ENCODE measurements at regions not wholly inside any gene's neighbourhood (a gene's known extent, or its start where the extent isn't known, plus 50 kb on each side); places are given as distances from the start of the nearest gene placed in this dataset.

GRCh38 chr3:67127254-67127653, 129.1 kb downstream of the KBTBD8 start:
- CTCF ChIA-PET: interaction anchor here (2.7 kb wide), 1 partner anchor 13 kb away, joined by 17 read pairs; no protein-coding TSS in a partner anchor
- no peak overlapping the region for H3K27ac ChIP-seq (ENCODE audit: low read length in 2 of 2)
- H3K4me3 Mint-ChIP-seq: no peak overlapping the region
- no peaks in the 10 kb centered on the region for H4K20me1 ChIP-seq (ENCODE audit: control insufficient read depth, insufficient read depth, low read length, poor library complexity, severe bottlenecking)
- peaks cover 4 to 6% (median 5%) of the 10 kb centered on the region in 3 donors for H3K9me3 ChIP-seq (ENCODE audit: control extremely low read depth in 1 of 3, control insufficient read depth in 2 of 3, insufficient read depth in 1 of 3, low read length in 2 of 3)
- no peak overlapping the region for H3K4me3 ChIP-seq (ENCODE audit: control extremely low read depth in 1 of 5, extremely low read depth in 1 of 5, insufficient read depth in 1 of 5, low read depth in 2 of 5, low read length in 4 of 5)
- no peak overlapping the region for H3K4me2 ChIP-seq (replicated peaks; ENCODE audit: low read depth, low read length, poor library complexity, severe bottlenecking)
- WGBS (ENCODE audit: insufficient coverage): 100% methylated on average over 1 of the region's 3 CpGs
- H3K27me3 ChIP-seq (replicated peaks in 1 of 4; ENCODE audit: control extremely low read depth in 1 of 4, control insufficient read depth in 3 of 4, insufficient read depth in 4 of 4, low read length in 3 of 4): no peaks in the 10 kb centered on the region
- peaks cover 7% of the 10 kb centered on the region for H3K9me3 Mint-ChIP-seq (ENCODE audit: insufficient read depth)
- intact Hi-C loops (cut with micrococcal nuclease): no loop called here
- no peak overlapping the region for H3K27ac Mint-ChIP-seq
- peaks cover 7% of the 10 kb centered on the region for H3K27me3 Mint-ChIP-seq
- TF ChIP-seq CTCF (IDR thresholded peaks at IDR 0.05) (no peak), EZH2 (IDR thresholded peaks at IDR 0.05; ENCODE audit: borderline replicate concordance, insufficient read depth, low read depth, low read length, poor library complexity, severe bottlenecking) (no peak)
- H3K36me3 ChIP-seq (replicated peaks in 1 of 2; ENCODE audit: control extremely low read depth in 1 of 2, control insufficient read depth in 1 of 2, extremely low read depth in 1 of 2, insufficient read depth in 2 of 2, low read length in 1 of 2): no peaks in the 10 kb centered on the region
- H2AFZ ChIP-seq (ENCODE audit: insufficient read depth, low read depth, low read length, poor library complexity, severe bottlenecking): no peak overlapping the region
- no peaks in the 10 kb centered on the region for H3K79me2 ChIP-seq (ENCODE audit: control insufficient read depth, insufficient read depth, low read length)
- POLR2A ChIA-PET: no interaction called here
- no peak overlapping the region for H3K9ac ChIP-seq (ENCODE audit: low read length)
- DNase-seq (no peak), ATAC-seq (ENCODE audit: low read depth) (no peak)
- no peaks in the 10 kb centered on the region for H3K4me1 Mint-ChIP-seq
- no peaks in the 10 kb centered on the region for H3K4me1 ChIP-seq (ENCODE audit: control insufficient read depth in 2 of 2, insufficient read depth in 2 of 2, low read length in 2 of 2)

- TF ChIP-seq EZH2 (IDR thresholded peaks at IDR 0.05; ENCODE audit: borderline replicate concordance, insufficient read depth, low read depth, low read length, poor library complexity, severe bottlenecking) (no peak), CTCF (IDR thresholded peaks at IDR 0.05) (no peak)
- Mint-ChIP-seq H3K27me3 (peaks cover 7% of the 10 kb centered on the region), H3K4me1 (no peaks in the 10 kb centered on the region), H3K9me3 (ENCODE audit: insufficient read depth) (peaks cover 4% of the 10 kb centered on the region), H3K27ac (no peak overlapping the region), H3K4me3 (no peak overlapping the region)
- no peaks in the 10 kb centered on the region for H3K36me3 ChIP-seq (replicated peaks in 1 of 2; ENCODE audit: control extremely low read depth in 1 of 2, control insufficient read depth in 1 of 2, extremely low read depth in 1 of 2, insufficient read depth in 2 of 2, low read length in 1 of 2)
- no peaks in the 10 kb centered on the region for H3K4me1 ChIP-seq (ENCODE audit: control insufficient read depth in 2 of 2, insufficient read depth in 2 of 2, low read length in 2 of 2)
- POLR2A ChIA-PET: no interaction called here
- no peak for ATAC-seq (ENCODE audit: low read depth)
- H2AFZ ChIP-seq (ENCODE audit: insufficient read depth, low read depth, low read length, poor library complexity, severe bottlenecking): no peak overlapping the region
- H3K9me3 ChIP-seq (ENCODE audit: control extremely low read depth in 1 of 3, control insufficient read depth in 2 of 3, insufficient read depth in 1 of 3, low read length in 2 of 3): peaks cover 0 to 6% (median 0%) of the 10 kb centered on the region in 3 donors
- no peak for DNase-seq
- intact Hi-C loops (cut with micrococcal nuclease): no loop called here
- H3K4me2 ChIP-seq (replicated peaks; ENCODE audit: low read depth, low read length, poor library complexity, severe bottlenecking): no peak overlapping the region
- H4K20me1 ChIP-seq (ENCODE audit: control insufficient read depth, insufficient read depth, low read length, poor library complexity, severe bottlenecking): no peaks in the 10 kb centered on the region
- no peaks in the 10 kb centered on the region for H3K79me2 ChIP-seq (ENCODE audit: control insufficient read depth, insufficient read depth, low read length)
- H3K4me3 ChIP-seq (ENCODE audit: control extremely low read depth in 1 of 5, extremely low read depth in 1 of 5, insufficient read depth in 1 of 5, low read depth in 2 of 5, low read length in 4 of 5): no peak overlapping the region
- CTCF ChIA-PET: no interaction called here
- no peaks in the 10 kb centered on the region for H3K27me3 ChIP-seq (replicated peaks in 1 of 4; ENCODE audit: control extremely low read depth in 1 of 4, control insufficient read depth in 3 of 4, insufficient read depth in 4 of 4, low read length in 3 of 4)
- no peak overlapping the region for H3K27ac ChIP-seq (ENCODE audit: low read length in 2 of 2)
- H3K9ac ChIP-seq (ENCODE audit: low read length): no peak overlapping the region
- WGBS (ENCODE audit: insufficient coverage): 89% methylated on average over 8 of the region's 8 CpGs
These were observed 144.3 kb downstream of the KBTBD8 start for GRCh38 chr3:67142432-67142831.
